ENCODE measurements at regions not wholly inside any gene's neighbourhood (a gene's known extent, or its start where the extent isn't known, plus 50 kb on each side); places are given as distances from the start of the nearest gene placed in this dataset.

- Histone ChIP-seq H4K20me1 (ENCODE audit: control insufficient read depth, insufficient read depth, insufficient read length) (no peaks in the 10 kb centered on the region), H3K14ac (ENCODE audit: insufficient read depth, low read length) (no peak overlapping the region), H3K27ac (ENCODE audit: insufficient read length, low read depth, low read length) (no peak overlapping the region), H4K91ac (ENCODE audit: insufficient read length, low read depth, low read length) (no peak overlapping the region), H3T11ph (ENCODE audit: low read length) (no peak overlapping the region), H4K5ac (ENCODE audit: insufficient read length, low read depth, low read length) (no peak overlapping the region), H3K79me1 (ENCODE audit: insufficient read depth, low read depth, low read length, poor library complexity, severe bottlenecking) (no peaks in the 10 kb centered on the region), H3K23ac (ENCODE audit: insufficient read length, low read depth, low read length) (no peak overlapping the region), H3K4me2 (ENCODE audit: insufficient read depth, insufficient read length, low read length) (no peak overlapping the region), H3K4ac (ENCODE audit: low read depth, low read length) (no peak overlapping the region), H2BK15ac (ENCODE audit: low read depth, low read length) (no peak overlapping the region), H3K4me1 (ENCODE audit: insufficient read depth, low read length) (peaks cover 5% of the 10 kb centered on the region; the same call in 1 of the 2 replicates), H2BK12ac (ENCODE audit: insufficient read length, low read depth, low read length) (no peak overlapping the region), H2BK5ac (ENCODE audit: insufficient read length, low read length) (no peak overlapping the region), H3K56ac (ENCODE audit: insufficient read length, low read depth, low read length) (no peak overlapping the region), H3K79me2 (ENCODE audit: insufficient read depth, low read length) (no peaks in the 10 kb centered on the region), H2BK20ac (ENCODE audit: low read depth, low read length, poor library complexity, severe bottlenecking) (no peak overlapping the region), H3K9me3 (ENCODE audit: control insufficient read depth, low read depth, low read length) (no peaks in the 10 kb centered on the region), H2AFZ (ENCODE audit: low read length) (no peak overlapping the region), H2AK5ac (ENCODE audit: insufficient read length, low read length) (no peak overlapping the region), H3K9ac (ENCODE audit: extremely low read depth, insufficient read length, low read length) (no peak overlapping the region), H4K8ac (replicated peaks; ENCODE audit: insufficient read length, low read depth, low read length) (no peak overlapping the region), H3K23me2 (ENCODE audit: insufficient read length, low read depth, low read length, poor library complexity, severe bottlenecking) (no peaks in the 10 kb centered on the region), H3K27me3 (ENCODE audit: insufficient read depth, low read length) (no peaks in the 10 kb centered on the region), H3K18ac (ENCODE audit: insufficient read length, low read depth, low read length) (no peak overlapping the region), H2BK120ac (ENCODE audit: low read depth, low read length, poor library complexity, severe bottlenecking) (no peak overlapping the region)
- Mint-ChIP-seq H3K9me3 (no peaks in the 10 kb centered on the region; a peak in 1 of 5 replicates), H3K27me3 (ENCODE audit: low read depth) (no peaks in the 10 kb centered on the region), H3K4me3 (no peak overlapping the region), H3K4me1 (peaks cover 32 to 33% of the 10 kb centered on the region in 2 experiments), H3K36me3 (ENCODE audit: insufficient read depth in 1 of 3, low read depth in 3 of 3) (no peaks in the 10 kb centered on the region; a peak in 1 of 7 replicates), H3K27ac (peak overlapping the region in 2 of 3 experiments; percentile 26 to 40; a peak in 2 of 7 replicates)
- TF ChIP-seq CTCF (conservative IDR thresholded peaks at IDR 0.05), result no peak
- no CpG with 5 or more reads among the region's 2 CpGs for WGBS (ENCODE audit: extremely low coverage, insufficient read length, low lambda C conversion rate)
- no peak for DNase-seq
Observed at GRCh38 chr2:8193146-8193545, 488.7 kb upstream of the ID2 start.

Data from H9 (cell line).